HEK293 (cell line): ENCODE measurements at regions not wholly inside any gene's neighbourhood (a gene's known extent, or its start where the extent isn't known, plus 50 kb on each side); places are given as distances from the start of the nearest gene placed in this dataset.

Source experiments
- CTCF ChIA-PET: fragments of 350-600 bp; formaldehyde crosslinking; extraction: SDS; loops from one replicate; lab custom pipeline; 2021; ENCODE audit warnings: antibody characterized with exemption; lab: Yijun Ruan, JAX
- POLR2A ChIA-PET: fragments of 300-600 bp; formaldehyde crosslinking; extraction: SDS; loops from one replicate; lab custom pipeline; 2020; ENCODE audit warnings: antibody characterized with exemption, inconsistent platforms; lab: Yijun Ruan, JAX
- H3K27ac ChIP-seq: fragments of 200-500 bp; sonication (Bioruptor generic); 2 replicates; pipeline ENCODE4 v1.5.1; 2014; ENCODE audit warnings: low read depth, low read length, control low read depth, inconsistent platforms; ENCODE audit errors: extremely low read depth
- H3K36me3 ChIP-seq, 2 experiments: fragments of 200-500 bp in 1 of 2; sonication (Bioruptor generic) in 1 of 2; 1 replicate in 1 of 2; 2 replicates in 1 of 2; pipeline ENCODE4 v1.5.1; 2014 to 2017; ENCODE audit warnings: inconsistent platforms in 2 of 2, low read length in 2 of 2; ENCODE audit not compliant: control insufficient read depth in 2 of 2, insufficient read depth in 1 of 2
- H3K4me1 ChIP-seq: fragments of 200-500 bp; sonication (Bioruptor generic); 2 replicates; pipeline ENCODE4 v1.5.1; 2014; ENCODE audit warnings: mild to moderate bottlenecking, low read length, inconsistent platforms; ENCODE audit not compliant: control insufficient read depth, insufficient read depth
- H3K4me3 ChIP-seq: 2 replicates; pipeline ENCODE4 v1.5.1; 2011; ENCODE audit warnings: low read depth, mild to moderate bottlenecking, control low read depth, low read length, moderate library complexity
- H3K9me3 ChIP-seq: fragments of 200-500 bp; sonication (Bioruptor generic); 2 replicates; pipeline ENCODE4 v1.5.1; 2014; ENCODE audit warnings: low read depth, low read length, inconsistent platforms; ENCODE audit not compliant: control insufficient read depth, insufficient read depth
- PRDM10 ChIP-seq: fragments of 450-650 bp; formaldehyde crosslinking; IDR thresholded peaks from 2 replicates; pipeline ENCODE4 v1.5.1; 2016; ENCODE audit warnings: missing biosample characterization, missing genetic modification characterization
- REST ChIP-seq: fragments of 450-650 bp; formaldehyde crosslinking; IDR thresholded peaks from 2 replicates; pipeline ENCODE4 v1.5.1; 2016; ENCODE audit warnings: missing biosample characterization, missing genetic modification characterization
- SETDB1 ChIP-seq: IDR thresholded peaks from one replicate; pipeline ENCODE4 v1.6.1; 2017; ENCODE audit warnings: mild to moderate bottlenecking, low read length, moderate library complexity, mixed read lengths; ENCODE audit not compliant: insufficient read length
- TCF7L2 ChIP-seq: IDR thresholded peaks from 2 replicates; pipeline ENCODE4 v1.6.1; 2011; ENCODE audit warnings: low read depth, mild to moderate bottlenecking, inconsistent platforms, low read length, moderate library complexity, borderline replicate concordance
- TRIM28 ChIP-seq: IDR thresholded peaks from 2 replicates; pipeline ENCODE4 v1.6.1; 2011; ENCODE audit warnings: low read length, control low read depth, borderline replicate concordance
- ZBTB7A ChIP-seq: fragments of 450-650 bp; formaldehyde crosslinking; IDR thresholded peaks from 2 replicates; pipeline ENCODE4 v1.5.1; 2016; ENCODE audit warnings: low read depth, missing biosample characterization, missing genetic modification characterization
- ZIC2 ChIP-seq: fragments of 450-650 bp; formaldehyde crosslinking; IDR thresholded peaks from 2 replicates; pipeline ENCODE4 v1.5.1; 2016; ENCODE audit warnings: missing biosample characterization, missing genetic modification characterization
- ZNF121 ChIP-seq: fragments of 450-650 bp; formaldehyde crosslinking; IDR thresholded peaks from 2 replicates; pipeline ENCODE4 v1.5.1; 2016; ENCODE audit warnings: missing biosample characterization, missing genetic modification characterization
- ZNF155 ChIP-seq: fragments of 450-650 bp; formaldehyde crosslinking; IDR thresholded peaks from 2 replicates; pipeline ENCODE4 v1.5.1; 2016; ENCODE audit warnings: missing biosample characterization, missing genetic modification characterization
- ZNF202 ChIP-seq: fragments of 450-650 bp; formaldehyde crosslinking; IDR thresholded peaks from 2 replicates; pipeline ENCODE4 v1.5.1; 2016; ENCODE audit warnings: missing biosample characterization, missing genetic modification characterization, borderline replicate concordance
- ZNF24 ChIP-seq: fragments of 450-650 bp; formaldehyde crosslinking; IDR thresholded peaks from 2 replicates; pipeline ENCODE4 v1.5.1; 2016; ENCODE audit warnings: missing biosample characterization, missing genetic modification characterization
- ZNF248 ChIP-seq: fragments of 450-650 bp; formaldehyde crosslinking; IDR thresholded peaks from 2 replicates; pipeline ENCODE4 v1.5.1; 2017; ENCODE audit warnings: missing biosample characterization, missing genetic modification characterization
- ZNF398 ChIP-seq: fragments of 450-650 bp; formaldehyde crosslinking; IDR thresholded peaks from 2 replicates; pipeline ENCODE4 v1.5.1; 2017; ENCODE audit warnings: missing biosample characterization, missing genetic modification characterization
- ZNF449 ChIP-seq: fragments of 450-650 bp; formaldehyde crosslinking; IDR thresholded peaks from 2 replicates; pipeline ENCODE4 v1.5.1; 2017; ENCODE audit warnings: missing biosample characterization, mild to moderate bottlenecking, missing genetic modification characterization, moderate library complexity
- ZNF488 ChIP-seq: fragments of 450-650 bp; formaldehyde crosslinking; IDR thresholded peaks from 2 replicates; pipeline ENCODE4 v1.5.1; 2016; ENCODE audit warnings: missing biosample characterization, missing genetic modification characterization
- ZNF530 ChIP-seq: fragments of 450-650 bp; formaldehyde crosslinking; IDR thresholded peaks from 2 replicates; pipeline ENCODE4 v1.5.1; 2016; ENCODE audit warnings: low read depth, missing biosample characterization, missing genetic modification characterization
- ZNF701 ChIP-seq: fragments of 450-650 bp; formaldehyde crosslinking; IDR thresholded peaks from 2 replicates; pipeline ENCODE4 v1.5.1; 2016; ENCODE audit warnings: missing biosample characterization, missing genetic modification characterization
- ZNF837 ChIP-seq: fragments of 450-650 bp; formaldehyde crosslinking; IDR thresholded peaks from 2 replicates; pipeline ENCODE4 v1.5.1; 2016; ENCODE audit warnings: missing biosample characterization, missing genetic modification characterization
- ZSCAN5A ChIP-seq: fragments of 450-650 bp; formaldehyde crosslinking; IDR thresholded peaks from 2 replicates; pipeline ENCODE4 v1.5.1; 2016; ENCODE audit warnings: missing biosample characterization, missing genetic modification characterization

GRCh38 chr3:59308001-59308400 is 258.2 kb upstream of the CFAP20DC start:
- POLR2A ChIA-PET = no interaction called here
- TF ChIP-seq ZNF248 (no peak), TCF7L2 (no peak), ZNF701 (tag by site-specific recombination) (no peak), ZNF24 (tag by site-specific recombination) (no peak), ZNF202 (tag by site-specific recombination) (no peak), ZNF530 (tag by site-specific recombination) (no peak), SETDB1 (no peak), ZNF449 (tag by site-specific recombination) (no peak), ZSCAN5A (tag by site-specific recombination) (no peak), ZNF155 (tag by site-specific recombination) (no peak)
- CTCF ChIA-PET = interaction anchor here (1.3 kb wide), 1 partner anchor 28 kb away, joined by 4 read pairs; no protein-coding TSS in a partner anchor

GRCh38 chr3:59306436-59306835 is 256.6 kb upstream of the CFAP20DC start:
- Histone ChIP-seq H3K9me3 (no peaks in the 10 kb centered on the region), H3K4me1 (no peaks in the 10 kb centered on the region)
- CTCF ChIA-PET = no interaction called here
- POLR2A ChIA-PET = no interaction called here
- TF ChIP-seq ZNF121 (tag by site-specific recombination) (no peak), ZIC2 (no peak), PRDM10 (tag by site-specific recombination) (no peak), TRIM28 (no peak), SETDB1 (no peak), REST (no peak), ZNF398 (tag by site-specific recombination) (no peak), ZBTB7A (tag by site-specific recombination) (no peak), ZNF488 (no peak), ZNF837 (tag by site-specific recombination) (no peak)
- TF ChIP-seq, all 188 proteins: peak for 0
- no peaks in the 10 kb centered on the region for H3K36me3 ChIP-seq
- no peak overlapping the region for H3K27ac ChIP-seq
- no peak overlapping the region for H3K4me3 ChIP-seq

More at GRCh38 chr3:59308001-59308400, 258.2 kb upstream of the CFAP20DC start:
- H3K36me3 ChIP-seq = no peaks in the 10 kb centered on the region
- H3K27ac ChIP-seq = no peak overlapping the region
- H3K4me3 ChIP-seq = no peak overlapping the region
- no peaks in the 10 kb centered on the region for H3K4me1 ChIP-seq
- no peaks in the 10 kb centered on the region for H3K9me3 ChIP-seq
